KMS-11 (cell line): ENCODE measurements at regions not wholly inside any gene's neighbourhood (a gene's known extent, or its start where the extent isn't known, plus 50 kb on each side); places are given as distances from the start of the nearest gene placed in this dataset.

Source experiments
- H2AFZ ChIP-seq: fragments of 200-600 bp; sonication (generic); 2 replicates; pipeline ENCODE4 v1.6.1; 2016; ENCODE audit warnings: antibody characterized with exemption, mixed run types, low read depth
- H3K27ac ChIP-seq: fragments of 200-600 bp; sonication (generic); 2 replicates; pipeline ENCODE4 v1.6.1; 2016; ENCODE audit warnings: mild to moderate bottlenecking, mixed run types
- H3K27me3 ChIP-seq: fragments of 200-600 bp; sonication (generic); 2 replicates; pipeline ENCODE4 v1.6.1; 2017; ENCODE audit warnings: mild to moderate bottlenecking, low read depth, mixed run types, moderate library complexity; ENCODE audit not compliant: insufficient read depth
- H3K36me3 ChIP-seq: fragments of 200-600 bp; sonication (generic); 2 replicates; pipeline ENCODE4 v1.6.1; 2017; ENCODE audit warnings: mild to moderate bottlenecking, mixed run types; ENCODE audit not compliant: insufficient read depth
- H3K4me1 ChIP-seq: fragments of 200-600 bp; sonication (generic); 2 replicates; pipeline ENCODE4 v1.6.1; 2016; ENCODE audit warnings: mild to moderate bottlenecking, low read depth, mixed run types; ENCODE audit not compliant: poor library complexity, severe bottlenecking
- H3K4me2 ChIP-seq: fragments of 200-600 bp; sonication (generic); 2 replicates; pipeline ENCODE4 v1.7.0; 2016; ENCODE audit warnings: mild to moderate bottlenecking, mixed run types
- H3K4me3 ChIP-seq: fragments of 200-600 bp; sonication (generic); IDR thresholded peaks from 2 replicates; pipeline ENCODE4 v1.6.1; 2017; ENCODE audit warnings: low read depth, low read length, mixed read lengths; ENCODE audit not compliant: insufficient read depth
- H3K79me2 ChIP-seq: fragments of 200-600 bp; sonication (generic); 2 replicates; pipeline ENCODE4 v1.6.1; 2016; ENCODE audit warnings: low read depth, mixed run types; ENCODE audit not compliant: insufficient read depth
- H3K9ac ChIP-seq: fragments of 200-600 bp; sonication (generic); 2 replicates; pipeline ENCODE4 v1.6.1; 2016; ENCODE audit warnings: mild to moderate bottlenecking, mixed run types
- H4K20me1 ChIP-seq: fragments of 200-600 bp; sonication (generic); 2 replicates; pipeline ENCODE4 v1.6.1; 2016; ENCODE audit warnings: mild to moderate bottlenecking, mixed run types; ENCODE audit not compliant: insufficient read depth
- TF ChIP-seq, protein P1 (sequence below): fragments of 200-600 bp; sonication (generic); conservative IDR thresholded peaks from 2 replicates; pipeline ENCODE4 v1.6.1; 2017; ENCODE audit warnings: low read depth, mild to moderate bottlenecking, antibody characterized with exemption, low read length, moderate library complexity, mixed read lengths

- Histone ChIP-seq H3K79me2 (no peaks in the 10 kb centered on the region), H3K4me1 (peaks cover 34% of the 10 kb centered on the region), H3K4me2 (peak overlapping the region; percentile 94), H4K20me1 (no peaks in the 10 kb centered on the region), H3K4me3 (no peak overlapping the region), H3K36me3 (no peaks in the 10 kb centered on the region), H2AFZ (peak overlapping the region; percentile 75), H3K9ac (peak overlapping the region; percentile 61), H3K27ac (peak overlapping the region; percentile 72), H3K27me3 (no peaks in the 10 kb centered on the region)
- TF ChIP-seq, protein P1, sequence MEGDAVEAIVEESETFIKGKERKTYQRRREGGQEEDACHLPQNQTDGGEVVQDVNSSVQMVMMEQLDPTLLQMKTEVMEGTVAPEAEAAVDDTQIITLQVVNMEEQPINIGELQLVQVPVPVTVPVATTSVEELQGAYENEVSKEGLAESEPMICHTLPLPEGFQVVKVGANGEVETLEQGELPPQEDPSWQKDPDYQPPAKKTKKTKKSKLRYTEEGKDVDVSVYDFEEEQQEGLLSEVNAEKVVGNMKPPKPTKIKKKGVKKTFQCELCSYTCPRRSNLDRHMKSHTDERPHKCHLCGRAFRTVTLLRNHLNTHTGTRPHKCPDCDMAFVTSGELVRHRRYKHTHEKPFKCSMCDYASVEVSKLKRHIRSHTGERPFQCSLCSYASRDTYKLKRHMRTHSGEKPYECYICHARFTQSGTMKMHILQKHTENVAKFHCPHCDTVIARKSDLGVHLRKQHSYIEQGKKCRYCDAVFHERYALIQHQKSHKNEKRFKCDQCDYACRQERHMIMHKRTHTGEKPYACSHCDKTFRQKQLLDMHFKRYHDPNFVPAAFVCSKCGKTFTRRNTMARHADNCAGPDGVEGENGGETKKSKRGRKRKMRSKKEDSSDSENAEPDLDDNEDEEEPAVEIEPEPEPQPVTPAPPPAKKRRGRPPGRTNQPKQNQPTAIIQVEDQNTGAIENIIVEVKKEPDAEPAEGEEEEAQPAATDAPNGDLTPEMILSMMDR: peak; percentile 95
Observed at GRCh38 chr20:52242237-52243230, 51.0 kb upstream of the ZFP64 start.
